GM18499 (cell line): ENCODE measurements at regions not wholly inside any gene's neighbourhood (a gene's known extent, or its start where the extent isn't known, plus 50 kb on each side); places are given as distances from the start of the nearest gene placed in this dataset.
"Not testable (repeated sequence)": the region's sequence is repeated elsewhere in the genome, so short reads cannot be mapped to it uniquely, and the experiment has no call there.

ENCODE experiments used
- ATAC-seq: cut with Tn5 transposase; IDR thresholded peaks from one replicate; pipeline ENCODE4 v1.9.1; 2021; ENCODE audit warnings: moderate number of reproducible peaks; ENCODE audit not compliant: insufficient read depth, unreplicated experiment

DNA sequence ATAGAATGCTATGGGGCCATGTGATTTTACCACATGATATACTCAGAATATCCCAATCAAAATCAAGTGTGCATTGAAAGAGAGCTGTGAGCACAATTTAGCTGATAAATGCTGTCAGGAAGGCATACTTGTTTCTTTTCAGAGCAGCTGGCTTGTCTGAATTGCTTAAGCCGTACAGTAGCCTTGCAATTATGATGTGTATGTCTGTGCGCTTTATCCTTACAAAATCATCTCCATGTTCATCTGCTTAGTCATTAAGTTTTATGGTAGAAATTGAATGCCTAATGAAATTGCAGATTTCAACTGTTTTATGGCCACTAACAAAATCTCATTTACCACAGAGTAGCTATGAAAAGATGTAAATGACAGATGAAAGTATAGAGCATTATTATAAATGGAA, 346.0 kb upstream of the DLGAP1 start:
- no peak for ATAC-seq

DNA sequence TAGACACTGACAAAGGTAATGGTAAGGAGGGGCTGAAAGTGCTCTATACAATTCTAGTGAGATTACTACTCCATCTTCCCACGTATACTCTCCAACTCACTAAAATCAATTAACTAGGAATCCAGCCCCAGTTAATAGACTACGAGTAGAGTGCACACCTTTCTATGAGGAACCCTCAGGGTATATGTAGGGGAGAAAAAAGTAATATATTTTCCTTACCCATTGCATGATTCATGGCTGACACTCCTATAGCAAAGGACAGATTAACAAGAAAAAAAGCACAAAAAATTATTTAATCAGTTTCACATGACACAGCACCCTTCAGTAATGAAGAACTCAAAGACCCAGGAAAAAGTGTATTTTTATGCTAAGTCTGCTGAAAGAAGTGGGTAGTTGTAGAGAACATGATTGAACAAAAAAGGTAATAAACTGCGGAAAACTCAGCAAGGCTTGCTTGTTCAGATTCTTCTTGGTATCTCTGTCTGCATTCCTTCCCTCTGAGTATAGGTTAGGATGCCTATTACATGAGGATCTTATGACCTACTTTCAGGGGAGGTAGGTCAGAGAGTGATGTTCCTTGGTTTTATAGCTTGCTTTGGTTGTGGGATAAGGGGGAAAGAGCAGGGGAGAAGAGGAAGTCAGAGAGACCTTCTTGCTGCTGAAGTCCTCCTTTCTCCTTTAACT, 342.0 kb upstream of the DLGAP1 start:
- ATAC-seq: no peak

DNA sequence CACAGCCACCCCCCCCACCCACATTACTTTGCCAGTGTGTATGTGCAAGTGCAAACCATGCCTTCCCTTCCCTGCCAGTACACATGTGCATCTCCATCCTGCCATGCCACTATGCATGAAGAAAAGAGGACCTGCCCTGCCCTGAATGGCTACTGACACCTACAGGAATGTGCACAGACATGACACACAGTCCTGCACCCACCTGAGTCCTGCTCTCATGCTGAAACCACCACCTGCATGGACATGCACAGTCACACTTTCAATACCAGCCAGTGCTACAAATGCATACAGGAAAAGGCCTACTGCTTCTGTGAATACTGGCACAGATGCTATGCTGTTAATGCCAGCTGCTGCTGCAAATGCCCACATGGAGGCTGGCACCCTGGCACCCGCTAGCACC, 334.4 kb upstream of the DLGAP1 start:
- ATAC-seq: no peak

DNA sequence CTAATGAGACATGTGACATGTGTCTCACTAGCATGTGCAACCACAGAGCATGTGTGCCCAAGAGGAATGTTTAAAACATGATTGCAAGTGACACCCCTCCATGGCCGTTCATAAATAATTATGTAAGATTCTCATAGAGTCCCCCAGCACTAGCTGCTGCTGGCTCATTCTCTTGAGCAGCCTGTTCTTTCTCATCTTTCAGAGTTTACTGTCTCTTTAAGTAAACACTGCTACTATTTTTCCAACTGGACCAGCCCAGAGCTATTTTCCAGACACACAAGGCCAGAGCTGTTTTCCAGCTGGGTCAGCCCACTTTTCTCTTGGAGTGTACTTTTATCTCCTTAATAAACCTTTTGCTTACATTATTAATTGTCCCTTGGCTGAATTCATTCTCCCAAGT, 326.8 kb upstream of the DLGAP1 start:
- no peak for ATAC-seq

DNA sequence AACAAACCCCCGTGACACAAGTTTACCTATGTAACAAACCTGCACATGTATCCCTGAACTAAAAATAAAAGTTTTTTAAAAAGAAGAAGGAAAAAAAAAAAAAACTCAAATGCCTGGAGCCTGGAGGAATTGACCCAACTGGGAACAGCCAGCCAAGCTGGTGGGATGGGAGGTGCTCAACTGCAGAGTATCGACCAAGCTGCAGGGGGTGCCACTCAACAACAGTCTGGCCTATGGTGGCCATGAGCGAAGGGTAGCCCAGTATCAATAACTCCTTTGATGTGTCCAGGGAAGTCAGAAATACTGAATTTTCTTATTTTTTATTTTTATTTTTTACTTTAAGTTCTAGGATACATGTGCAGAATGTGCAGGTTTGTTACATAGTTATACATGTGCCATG, 310.3 kb upstream of the DLGAP1 start:
- no peak for ATAC-seq

DNA sequence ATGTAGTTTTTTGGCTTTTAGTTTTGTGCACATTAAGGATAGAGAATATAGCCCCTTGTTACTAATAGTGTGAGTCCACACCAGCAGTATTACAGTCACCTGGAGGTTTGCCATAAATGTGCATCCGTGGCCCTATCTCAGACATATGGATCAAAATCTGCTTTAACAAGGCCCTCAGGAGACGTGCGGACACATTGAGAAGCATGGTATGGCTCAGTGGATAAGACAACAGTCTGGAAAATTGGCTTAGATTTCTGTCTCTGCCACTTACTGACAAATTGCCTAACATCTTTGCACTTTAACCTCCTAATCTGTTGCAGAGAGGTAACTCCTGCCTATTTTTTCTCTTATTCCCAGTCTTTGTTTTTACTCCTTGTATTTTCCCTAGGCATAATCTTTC, 307.2 kb upstream of the DLGAP1 start:
- ATAC-seq: no peak

DNA sequence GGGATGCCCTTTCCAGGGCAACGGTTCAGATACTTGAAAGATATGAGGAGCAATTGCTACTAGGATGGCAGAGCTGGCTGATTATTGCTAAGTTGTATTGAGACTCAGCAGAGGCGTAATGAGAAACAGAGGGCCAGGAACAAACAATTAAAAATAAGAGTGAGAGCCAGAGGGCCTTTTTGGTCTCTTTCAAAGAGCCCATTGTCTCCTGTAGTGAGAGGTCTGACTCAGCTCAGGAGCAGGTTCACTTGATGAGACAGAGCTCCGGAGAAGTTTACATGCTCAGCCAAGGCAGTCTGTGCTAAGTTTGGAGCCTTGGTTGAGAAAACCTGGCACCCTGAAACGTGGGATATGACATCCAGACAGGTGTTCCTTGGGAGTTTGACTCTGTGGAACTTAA, 303.9 kb upstream of the DLGAP1 start:
- ATAC-seq: no peak

DNA sequence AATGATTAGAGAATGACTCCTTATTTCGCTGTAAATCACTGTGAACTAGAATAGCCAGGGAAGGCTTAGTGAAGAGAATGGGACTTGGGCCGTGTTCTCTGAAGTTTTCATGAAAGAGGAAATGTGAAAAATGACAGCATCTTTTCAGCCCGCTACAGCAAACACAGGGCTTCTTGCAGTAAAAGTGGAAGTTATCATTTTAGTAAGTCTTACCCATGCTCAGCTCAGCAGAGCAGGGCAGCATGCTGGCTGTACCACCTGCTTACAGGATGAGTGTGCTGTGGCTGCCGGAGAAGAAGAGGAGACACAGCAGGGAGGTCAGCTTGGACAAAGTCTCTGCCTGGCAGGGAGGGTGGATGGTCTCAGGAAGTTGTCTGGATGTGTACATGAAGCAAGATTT, 300.7 kb upstream of the DLGAP1 start:
- no peak for ATAC-seq

DNA sequence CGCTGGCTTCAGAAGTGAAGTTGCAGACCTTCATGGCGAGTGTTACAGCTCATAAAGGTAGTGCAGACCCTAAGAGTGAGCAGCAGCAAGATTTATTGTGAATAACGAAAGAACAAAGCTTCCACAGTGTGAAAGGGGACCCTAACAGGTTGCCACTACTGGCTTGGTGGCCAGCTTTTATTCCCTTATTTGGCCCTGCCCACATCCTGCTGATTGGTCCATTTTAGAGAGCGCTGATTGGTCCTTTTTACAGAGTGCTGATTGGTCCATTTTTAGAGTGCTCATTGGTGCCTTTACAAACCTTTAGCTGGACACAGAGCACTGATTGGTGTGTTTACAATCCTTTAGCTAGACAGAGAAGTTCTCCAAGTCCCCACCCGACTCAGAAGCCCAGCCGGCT, 298.0 kb upstream of the DLGAP1 start:
- ATAC-seq: not testable (repeated sequence)

DNA sequence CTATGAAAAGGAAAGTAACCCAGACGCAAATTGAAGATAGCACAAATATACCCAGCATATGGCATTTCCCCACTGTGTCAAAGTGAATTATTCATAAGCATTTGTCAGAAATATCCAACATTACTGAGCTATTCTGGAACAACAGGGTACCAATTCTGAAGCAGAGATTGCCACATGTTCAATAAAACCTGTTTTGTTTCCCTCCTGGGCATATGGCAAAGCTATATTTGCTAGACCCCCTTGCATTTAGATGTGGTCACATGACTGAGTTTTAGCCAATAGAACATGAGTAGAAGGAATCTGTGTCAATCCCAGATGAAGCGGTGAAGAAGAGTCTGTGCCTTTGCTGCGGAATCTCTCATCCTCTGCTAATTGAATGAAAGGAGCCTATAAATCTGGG, 296.4 kb upstream of the DLGAP1 start:
- no peak for ATAC-seq

DNA sequence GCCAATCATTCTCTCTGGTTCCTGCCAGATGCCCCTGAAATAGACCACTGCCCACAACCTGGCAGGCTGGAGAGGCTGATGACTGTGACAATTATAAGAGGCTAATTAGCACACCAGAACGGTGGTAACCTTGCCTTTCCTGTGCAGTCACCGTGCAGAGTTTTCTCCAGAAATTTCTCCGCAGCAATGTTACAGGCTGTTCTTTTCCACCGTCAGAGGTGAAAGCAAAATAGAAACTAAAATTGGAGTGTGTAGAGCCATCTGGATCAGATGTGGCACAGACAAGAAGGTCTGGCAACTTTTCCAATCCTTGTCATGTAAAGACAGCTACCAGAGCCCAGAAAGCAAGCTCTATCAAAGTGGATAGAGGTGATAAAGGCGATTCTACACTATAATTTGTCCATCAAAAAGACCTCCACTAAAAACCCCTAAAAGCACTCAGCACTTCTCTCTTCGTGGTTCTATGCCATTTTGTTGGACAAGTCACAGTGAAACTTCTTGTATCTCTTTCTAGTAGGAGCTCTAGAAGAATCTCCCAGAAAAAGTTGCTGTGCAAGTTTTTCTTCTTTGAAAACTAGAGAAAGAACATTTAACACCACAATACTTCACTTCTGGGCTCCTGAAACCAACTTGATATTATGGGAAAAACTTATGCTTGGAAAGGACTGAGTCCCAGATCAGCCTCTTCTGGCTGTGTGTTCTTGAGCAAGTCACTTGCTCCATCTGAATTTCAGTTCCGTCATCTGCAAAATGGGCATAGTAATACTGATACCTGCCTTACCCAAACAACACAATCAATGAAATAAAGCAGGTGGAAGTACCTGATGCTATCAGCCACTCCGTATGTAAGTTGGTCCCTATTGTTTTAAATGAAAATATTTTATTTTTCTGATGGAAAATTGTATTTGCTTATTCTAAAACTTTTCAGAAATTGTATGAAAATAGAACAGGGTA, 295.6 kb upstream of the DLGAP1 start:
- ATAC-seq: no peak

DNA sequence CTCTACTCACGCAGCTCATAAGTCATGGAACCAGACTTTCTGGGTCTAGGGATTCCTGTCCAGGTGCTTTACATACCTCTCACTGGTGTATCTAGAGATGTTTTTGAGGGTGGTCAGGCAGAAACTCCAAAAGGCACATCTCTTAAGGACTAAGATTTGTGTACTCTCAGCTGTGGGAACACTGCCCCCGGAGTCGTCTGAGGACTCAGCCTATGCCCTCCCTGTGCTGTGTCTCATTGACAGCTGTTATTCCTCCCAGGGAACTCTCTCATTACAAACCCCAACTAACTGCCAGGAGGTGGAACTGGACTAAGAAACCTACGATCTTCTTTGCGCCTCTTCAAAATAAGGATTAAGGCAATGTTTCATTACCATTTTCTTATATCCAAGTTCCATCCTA, 293.9 kb upstream of the DLGAP1 start:
- ATAC-seq: no peak

DNA sequence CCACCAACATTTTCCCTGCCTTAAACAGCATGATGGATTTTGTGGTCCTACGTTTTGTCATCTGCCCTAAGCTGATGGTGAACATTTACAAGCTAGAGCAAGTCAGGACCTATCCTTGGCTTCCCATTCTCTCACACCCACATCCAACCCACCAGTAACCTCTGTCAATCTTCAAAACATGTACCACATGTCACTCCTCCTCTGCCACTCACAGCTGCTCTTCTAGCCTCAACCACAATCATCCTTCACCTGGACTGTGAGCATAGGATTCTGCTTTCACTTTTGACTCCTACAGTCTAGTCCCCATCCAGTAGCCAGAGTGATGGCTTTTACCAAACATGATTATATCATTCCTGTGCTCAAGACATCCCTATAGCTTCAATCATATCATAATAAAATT, 279.8 kb upstream of the DLGAP1 start:
- ATAC-seq: no peak

DNA sequence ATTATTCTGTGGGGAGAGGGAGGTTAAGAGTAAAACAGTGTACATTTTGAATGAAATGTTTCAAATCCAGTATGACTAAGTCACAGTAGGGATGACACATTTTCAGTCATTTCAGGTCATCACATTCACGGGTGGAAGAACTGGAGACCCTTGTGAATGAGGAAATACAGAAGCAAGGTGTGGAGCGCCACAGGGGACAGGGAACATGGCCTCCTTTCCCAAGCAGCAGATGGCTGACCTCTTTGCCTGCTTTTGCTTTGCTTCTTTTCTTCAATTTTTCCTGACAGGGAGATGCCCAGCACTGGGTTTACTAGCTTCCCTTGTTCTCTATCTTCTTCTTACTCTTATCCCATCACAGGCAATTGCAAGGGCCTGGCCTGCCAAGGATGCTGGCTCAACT, 278.9 kb upstream of the DLGAP1 start:
- ATAC-seq: no peak

DNA sequence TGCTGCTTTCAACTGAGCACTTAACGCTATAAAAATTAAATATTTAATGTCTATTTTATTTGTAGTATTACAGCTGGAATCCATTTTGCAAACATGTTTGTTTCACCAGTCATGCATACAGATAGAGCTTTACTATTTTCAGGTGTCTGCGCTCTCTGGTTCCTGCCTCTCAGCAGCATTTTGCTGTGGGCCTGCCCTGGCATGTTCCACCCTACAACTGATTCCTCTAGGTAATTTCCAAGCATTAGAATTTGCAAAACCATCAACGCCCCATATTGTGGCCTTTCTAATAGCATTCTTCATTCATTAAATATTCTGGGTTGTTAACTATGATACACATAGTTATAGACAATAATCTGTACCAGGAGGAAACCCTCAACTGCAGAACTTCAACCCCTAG, 266.4 kb upstream of the DLGAP1 start:
- ATAC-seq: no peak

DNA sequence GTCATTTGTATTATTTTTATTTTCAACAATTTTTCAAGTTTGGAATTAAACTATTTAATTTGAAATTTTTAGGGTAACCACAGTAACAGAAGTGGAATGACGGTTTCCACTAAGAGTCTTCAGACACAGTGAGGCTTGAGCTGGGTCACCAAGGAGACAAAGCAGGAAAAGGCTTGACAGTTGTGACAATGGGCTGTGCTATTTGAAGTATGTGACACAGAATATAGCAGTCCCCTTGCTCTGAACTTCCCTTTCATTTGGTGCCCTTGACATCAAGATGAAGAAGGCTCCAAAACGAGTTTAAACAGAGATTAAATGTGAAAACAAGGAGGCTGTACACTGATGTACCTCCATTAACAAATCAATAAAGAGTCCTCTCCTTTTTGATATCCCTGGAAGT, 265.4 kb upstream of the DLGAP1 start:
- no peak for ATAC-seq

DNA sequence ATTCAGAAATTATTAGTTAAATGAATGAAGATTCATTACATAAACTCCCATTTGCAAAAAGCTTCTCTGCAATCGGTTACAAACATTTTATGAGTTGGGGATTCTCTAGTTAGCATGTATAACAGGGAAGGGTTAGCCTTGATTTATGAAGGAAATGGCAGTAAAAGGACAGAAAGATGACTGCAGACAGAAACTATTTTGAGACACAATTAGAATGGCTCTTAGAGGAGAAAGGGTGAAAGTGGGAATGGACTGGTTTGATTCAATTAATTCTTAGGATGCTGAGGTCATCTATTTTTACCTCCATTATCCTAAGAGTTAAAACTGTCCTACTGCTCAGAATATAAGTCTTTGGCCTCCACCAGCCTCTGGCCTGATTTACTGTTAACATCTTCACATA, 250.8 kb upstream of the DLGAP1 start:
- ATAC-seq: no peak

DNA sequence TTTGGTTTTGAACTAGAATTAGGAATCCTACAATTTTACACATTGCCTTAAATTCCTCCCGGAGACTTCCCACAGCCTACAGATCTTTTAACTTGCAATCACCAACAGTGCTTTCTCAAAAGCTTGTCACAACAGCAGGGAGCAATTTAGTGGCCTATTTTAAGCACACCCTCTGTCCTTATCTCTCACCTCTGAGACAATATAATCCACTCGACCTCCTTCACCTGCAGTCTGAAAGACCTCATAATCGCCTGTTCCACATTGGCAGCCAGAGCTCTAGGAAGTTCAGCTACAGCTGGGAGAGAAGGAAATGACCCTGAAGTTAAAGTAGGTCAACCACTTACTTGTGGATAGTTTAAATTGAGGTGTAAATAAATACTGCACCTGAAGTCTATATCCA, 249.7 kb upstream of the DLGAP1 start:
- no peak for ATAC-seq

DNA sequence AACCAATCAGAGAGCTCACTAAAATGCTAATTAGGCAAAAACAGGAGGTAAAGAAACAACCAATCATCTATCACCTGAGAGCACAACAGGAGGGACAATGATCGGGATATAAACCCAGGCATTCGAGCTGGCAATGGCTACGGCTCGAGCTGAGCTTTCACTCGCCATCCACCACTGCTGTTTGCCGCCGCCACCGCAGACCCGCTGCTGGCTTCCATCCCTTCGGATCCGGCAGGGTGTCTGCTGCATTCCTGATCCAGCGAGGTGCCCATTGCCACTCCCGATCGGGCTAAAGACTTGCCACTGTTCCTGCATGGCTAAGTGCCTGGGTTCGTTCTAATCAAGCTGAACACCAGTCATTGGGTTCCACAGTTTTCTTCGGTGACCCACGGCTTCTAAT, 236.7 kb upstream of the DLGAP1 start:
- no peak for ATAC-seq

DNA sequence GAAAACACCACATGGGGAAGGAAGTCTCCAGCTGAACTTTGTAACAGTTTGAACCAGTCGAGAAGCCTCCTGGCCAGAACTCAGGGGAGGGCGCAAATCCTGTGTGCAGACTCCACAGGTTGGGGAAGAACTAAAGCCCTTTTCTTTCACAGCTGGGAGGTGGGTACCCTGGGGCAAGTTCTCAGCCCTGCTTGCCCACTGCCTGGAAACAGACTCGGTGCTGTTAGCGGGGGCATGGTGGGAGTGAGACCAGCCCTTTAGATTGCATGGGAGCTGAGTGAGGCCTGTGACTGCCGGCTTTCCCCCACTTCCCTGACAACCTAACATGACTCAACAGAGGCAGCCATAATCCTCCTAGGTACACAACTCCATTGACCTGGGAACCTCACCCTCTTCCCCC, 223.6 kb upstream of the DLGAP1 start:
- ATAC-seq: not testable (repeated sequence)

DNA sequence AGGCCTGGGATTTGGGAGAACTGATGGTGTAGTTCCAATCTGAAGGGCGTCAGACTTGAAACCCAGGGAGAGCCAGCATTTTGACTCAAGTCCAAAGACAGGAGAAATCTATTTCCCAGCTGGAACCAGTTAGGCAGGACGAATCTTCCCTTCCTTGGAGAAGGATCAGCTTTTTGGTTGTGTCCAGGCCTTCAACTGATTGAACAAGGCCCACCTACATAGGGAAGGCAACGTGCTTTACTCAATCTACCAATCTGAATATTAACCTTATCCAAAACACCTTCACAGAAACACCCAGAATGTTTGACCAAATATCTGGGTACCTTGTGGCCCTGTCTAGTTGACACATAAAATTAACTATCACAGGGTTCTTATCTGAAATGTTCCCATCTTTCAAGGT, 221.9 kb upstream of the DLGAP1 start:
- no peak for ATAC-seq

DNA sequence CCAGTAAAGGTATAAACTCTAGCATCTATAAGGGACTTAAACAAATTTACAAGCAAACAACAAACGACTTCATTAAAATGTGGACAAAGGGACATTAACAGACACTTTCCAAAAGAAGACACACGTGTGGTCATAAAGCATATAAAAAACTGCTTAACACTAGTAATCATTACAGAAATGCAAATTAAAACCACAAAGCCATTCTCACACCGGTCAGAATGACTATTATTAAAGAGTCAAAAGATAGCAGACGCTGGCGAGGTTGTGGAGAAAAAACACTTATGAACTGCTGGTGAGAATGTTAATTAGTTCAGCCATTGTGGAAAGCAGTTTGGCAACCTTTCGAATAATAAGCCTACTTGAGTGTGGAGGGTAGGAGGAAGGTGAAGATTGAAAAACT, 217.1 kb upstream of the DLGAP1 start:
- ATAC-seq: no peak
